NCI-H1694 treated with DMSO at 0.1 percent for 48 hours (cell line): ENCODE measurements at regions not wholly inside any gene's neighbourhood (a gene's known extent, or its start where the extent isn't known, plus 50 kb on each side); places are given as distances from the start of the nearest gene placed in this dataset.

ENCODE experiments used
- DNase-seq: peaks from one replicate; lab custom pipeline; 2025; lab: John Stamatoyannopoulos, UW

DNA sequence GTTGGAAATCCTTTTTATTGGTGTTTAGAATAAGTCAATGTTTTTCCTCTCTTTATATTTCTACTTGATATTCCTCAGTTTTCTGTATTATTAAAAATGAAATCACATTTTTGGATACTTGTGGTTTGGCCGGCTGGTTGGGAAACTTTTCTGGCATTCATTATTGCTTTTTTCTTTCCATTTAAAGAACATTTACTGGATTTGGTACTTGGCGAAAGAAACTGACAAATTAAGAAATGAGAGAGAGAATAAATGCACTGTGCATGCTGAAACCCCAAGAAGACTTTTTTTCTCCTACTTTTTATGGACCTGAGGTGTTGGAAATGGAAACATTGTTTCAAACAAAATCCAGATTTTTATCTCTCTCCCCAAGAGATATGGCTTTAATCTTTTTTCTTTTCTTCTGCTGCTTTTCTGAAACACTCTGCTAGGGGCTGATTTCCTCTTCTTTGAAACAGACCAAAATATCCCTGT, 128.4 kb downstream of the SNX18 start:
- DNase-seq: no peak

GRCh38 chr5:54644226-54644625, 126.7 kb downstream of the SNX18 start:
- no peak for DNase-seq

- DNase-seq: no peak
These were observed 126.1 kb downstream of the SNX18 start for GRCh38 chr5:54643685-54644106.

DNA sequence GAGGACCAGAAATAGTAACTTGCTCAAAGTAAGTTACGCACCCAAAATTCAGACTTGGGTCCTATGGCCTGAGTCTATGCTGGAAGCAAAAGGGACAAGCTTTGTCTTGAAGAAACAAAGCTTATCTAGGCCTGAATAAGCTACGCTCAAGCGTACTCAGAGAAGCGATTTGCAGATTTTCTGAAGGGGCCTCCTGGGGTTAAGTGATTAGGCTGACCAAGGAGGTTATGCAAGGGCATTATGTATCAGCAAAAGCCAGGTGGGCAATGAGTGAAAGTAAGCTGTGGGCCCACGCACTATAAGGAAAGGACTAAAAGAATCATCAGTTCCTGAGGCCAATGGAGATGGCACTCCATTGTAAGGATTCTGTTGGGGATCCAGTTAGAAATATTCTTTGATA, 122.1 kb downstream of the SNX18 start:
- no peak for DNase-seq

DNA sequence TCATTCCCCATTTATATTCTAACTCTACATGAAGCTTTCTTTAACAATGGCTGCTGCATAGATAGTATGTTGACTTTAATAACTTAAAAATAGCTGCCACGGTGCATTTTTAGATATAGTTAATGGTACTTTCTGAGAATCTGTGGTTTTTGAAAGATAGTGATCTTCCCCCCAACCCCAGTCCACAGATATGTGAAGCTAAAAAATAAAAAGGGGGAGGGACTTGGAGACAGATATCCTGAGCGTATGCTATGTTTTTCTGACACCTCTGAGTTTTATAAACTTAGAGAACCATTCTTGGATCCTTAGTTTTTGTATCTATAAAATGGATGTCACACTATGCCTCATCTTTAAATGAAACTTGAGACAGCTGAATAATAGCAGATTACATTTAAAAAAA, 120.5 kb downstream of the SNX18 start:
- no peak for DNase-seq

GRCh38 chr5:54637654-54638053, 120.1 kb downstream of the SNX18 start:
- DNase-seq: no peak

- no peak for DNase-seq
These were observed 116.5 kb downstream of the SNX18 start for GRCh38 chr5:54634089-54634488.

GRCh38 chr5:54632131-54632701, 114.7 kb downstream of the SNX18 start:
- no peak for DNase-seq

- DNase-seq: no peak
These were observed 113.3 kb downstream of the SNX18 start for GRCh38 chr5:54630738-54631359.

DNA sequence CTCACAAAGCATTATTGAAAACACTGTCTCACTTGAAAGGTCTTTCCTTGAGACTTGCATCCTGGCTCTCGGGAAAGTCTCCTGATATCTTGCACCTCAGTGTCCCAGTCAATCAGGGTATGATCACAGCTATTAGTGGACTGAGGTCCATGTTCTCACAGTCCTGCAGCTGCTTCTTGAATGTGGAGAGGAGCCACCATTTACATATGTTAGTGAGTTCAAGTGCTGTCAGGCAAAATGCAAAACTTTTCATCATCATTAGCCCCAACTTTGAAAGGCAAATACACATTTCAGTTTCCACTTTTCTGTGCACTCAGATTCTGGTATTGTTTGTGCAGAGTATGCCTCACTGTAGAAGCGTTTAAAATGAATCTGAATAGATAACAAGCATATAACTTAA, 111.6 kb downstream of the SNX18 start:
- DNase-seq: no peak

GRCh38 chr5:54628050-54628449, 110.5 kb downstream of the SNX18 start:
- no peak for DNase-seq

- DNase-seq: no peak
These were observed 108.8 kb downstream of the SNX18 start for GRCh38 chr5:54626407-54626806.

DNA sequence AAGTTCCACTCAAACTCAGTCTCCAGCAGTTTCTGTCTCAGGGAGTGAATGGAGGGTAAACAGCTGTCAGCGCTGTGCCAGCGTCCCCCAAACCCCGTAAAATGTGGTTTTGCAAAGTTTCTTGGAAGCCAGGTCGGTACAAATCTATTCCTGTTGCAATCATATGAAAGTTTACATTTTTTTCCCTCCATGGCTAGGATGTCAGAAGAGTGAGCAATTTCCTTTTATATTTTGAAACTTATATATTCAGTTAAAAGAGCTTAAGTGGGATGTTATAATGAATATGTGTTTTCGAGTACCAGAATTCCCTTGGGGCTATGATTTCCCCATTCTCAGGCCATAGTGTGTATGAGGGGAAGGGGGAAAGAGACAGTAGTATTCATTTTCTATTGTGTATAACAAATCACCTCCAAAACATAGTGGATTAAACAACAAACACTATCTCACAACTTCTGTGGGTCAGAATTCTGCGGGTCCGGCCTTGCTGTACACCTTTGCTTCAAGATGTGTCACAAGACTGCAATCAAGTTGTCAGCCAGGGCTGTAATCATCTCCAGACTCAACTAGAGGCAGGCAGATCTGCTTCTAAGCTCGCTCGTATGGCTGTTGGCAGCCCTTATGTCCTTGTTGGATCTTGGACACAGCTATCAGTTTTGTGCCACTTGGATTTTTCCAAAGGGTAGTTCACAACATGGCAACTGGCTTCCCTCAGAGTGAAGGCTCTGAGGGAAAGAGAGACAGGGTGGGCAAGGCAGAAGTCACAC, 107.4 kb downstream of the SNX18 start:
- DNase-seq: no peak

DNA sequence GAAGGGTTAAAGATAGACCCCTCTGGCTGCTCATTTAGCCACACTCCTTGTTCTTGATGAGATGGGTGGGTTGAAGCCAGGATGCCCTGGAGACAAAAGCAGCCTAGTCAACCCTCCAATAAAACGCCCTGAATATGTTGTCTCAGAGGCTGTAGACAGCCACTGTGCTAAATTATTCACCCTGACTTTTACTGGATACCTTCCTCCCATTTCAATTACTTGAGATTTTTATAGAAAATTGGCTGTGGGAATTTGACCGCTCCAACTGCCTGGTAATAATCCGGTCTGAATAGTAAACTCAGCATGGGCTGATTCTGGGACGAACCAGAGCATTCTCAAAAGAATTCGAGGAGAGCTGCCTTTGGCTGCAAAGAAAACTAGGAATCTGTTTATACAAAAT, 104.2 kb downstream of the SNX18 start:
- no peak for DNase-seq

DNA sequence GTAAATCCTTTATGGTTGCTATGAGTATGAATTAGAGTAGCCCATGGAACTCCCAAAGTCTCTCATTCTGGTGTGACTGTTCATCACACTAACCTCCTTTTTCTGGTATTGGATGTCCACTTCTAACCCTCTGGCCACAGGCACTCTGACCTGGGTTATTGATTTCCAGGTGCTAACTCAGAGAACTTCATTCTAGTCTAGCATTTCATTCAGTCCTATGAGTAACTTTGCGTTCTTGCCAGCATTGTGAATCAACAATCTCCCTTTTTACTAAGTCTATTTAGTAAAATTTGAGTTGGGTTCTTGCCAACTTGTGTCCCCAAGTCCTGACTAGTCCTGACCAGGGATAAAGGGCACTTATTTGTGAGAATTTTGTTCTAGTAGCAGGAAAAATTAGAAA, 103.5 kb downstream of the SNX18 start:
- no peak for DNase-seq

DNA sequence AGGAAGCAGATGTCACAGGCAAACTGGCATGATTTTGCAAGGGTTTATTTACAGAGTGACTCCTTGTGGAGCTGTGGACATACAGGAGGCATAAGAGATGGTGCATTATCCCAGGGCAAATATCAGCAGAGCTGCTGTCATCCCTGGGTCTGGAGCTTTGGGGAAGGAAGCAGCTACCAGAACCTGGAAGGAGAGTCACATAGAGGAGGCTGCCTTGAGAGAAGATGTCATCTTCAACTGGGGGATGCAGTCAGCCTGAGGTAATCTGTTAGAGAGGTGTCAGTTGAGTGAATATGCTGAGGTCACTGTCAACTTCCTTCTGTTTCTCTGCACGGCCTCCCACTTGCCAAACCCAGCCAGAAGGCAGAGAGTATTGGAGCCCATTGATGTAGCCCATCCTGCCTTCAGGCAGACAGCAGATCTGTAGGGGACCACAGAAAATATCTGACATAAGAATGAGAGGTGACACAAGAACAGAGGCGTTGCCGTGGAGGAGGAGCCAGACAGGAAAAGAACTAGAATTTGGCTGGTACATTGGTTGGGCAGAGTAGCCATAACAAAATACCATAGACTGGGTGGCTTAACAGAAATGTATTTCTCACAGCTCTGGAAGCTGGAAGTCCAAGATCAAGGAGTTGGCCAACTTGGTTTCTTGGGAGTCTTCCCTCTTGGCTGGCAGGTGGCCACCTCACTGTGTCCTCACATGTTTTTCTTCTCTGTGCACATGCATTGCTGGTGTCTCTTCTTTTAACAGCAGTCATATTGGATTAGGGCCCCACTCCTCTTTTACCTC, 102.8 kb downstream of the SNX18 start:
- peak; percentile 49 for DNase-seq

GRCh38 chr5:54619731-54620130, 102.2 kb downstream of the SNX18 start:
- DNase-seq: peak; percentile 68

DNA sequence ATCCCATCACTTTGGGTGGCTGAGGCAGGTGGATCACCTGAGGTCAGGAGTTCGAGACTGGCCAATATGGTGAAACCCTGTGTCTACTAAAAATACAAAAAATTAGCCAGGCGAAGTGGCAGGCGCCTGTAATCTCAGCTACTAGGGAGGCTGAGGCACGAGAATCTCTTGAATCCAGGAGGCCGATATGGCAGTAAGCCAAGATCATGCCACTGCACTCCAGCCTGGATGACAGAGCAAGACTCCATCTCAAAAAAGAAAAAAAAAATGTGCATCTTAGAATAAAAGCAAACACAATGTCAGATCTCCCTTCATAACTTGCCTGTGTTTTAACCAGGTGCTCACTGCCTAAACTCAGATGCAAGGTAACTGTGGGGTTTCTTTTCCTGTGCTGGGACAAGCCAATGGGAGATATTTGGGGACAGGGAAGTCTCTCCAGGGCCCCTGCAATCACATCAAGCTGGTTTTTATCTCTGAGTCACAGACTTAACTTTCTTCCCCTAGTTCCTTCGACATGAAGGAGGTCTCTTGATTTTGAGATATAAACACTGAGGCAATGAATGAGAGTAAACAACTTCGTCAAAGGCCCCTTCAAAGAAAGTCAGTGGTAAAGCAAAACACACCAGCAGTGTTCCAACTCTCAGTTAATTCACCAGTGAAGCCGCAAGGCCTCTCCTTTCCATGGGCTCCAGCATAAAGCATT, 99.1 kb downstream of the SNX18 start:
- DNase-seq: no peak

DNA sequence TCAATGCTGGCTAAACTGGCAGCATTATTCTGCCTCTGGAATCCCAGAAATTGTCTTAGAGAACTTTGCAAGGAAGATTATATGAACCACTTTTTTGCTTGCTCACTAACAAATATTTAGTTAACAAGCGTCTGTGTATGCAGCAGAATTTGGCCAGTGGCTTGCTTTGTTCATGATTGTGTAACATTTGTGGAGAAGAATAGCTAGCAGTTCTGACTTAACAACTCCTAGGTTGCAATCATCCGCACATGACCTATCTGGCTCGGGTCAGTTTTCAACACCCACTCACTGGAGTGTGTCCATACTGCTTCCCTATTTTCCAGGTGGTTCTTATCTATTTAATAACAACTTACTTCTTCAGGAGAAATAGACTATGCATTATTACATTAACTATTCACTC, 98.5 kb downstream of the SNX18 start:
- DNase-seq: no peak

- no peak for DNase-seq
These were observed 97.8 kb downstream of the SNX18 start for GRCh38 chr5:54615381-54615780.

DNA sequence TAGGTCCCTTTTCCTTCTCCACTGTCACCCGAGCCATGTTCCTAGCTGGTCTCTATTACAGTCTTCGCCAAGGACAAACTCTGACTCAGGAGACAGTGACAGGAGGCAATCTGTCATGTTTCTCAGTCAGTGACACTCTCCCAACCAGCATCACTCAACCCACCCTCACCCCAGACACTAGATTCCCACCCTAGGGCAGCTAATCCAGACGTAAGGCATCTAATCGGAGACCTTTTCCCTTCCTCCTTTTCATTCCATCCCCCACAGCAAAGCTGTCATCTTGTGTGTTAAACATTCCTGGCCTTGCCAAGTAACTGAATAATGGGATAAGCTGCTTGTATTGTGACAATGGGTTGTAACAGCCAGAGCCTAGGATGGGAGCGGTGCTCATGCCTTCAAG, 95.2 kb downstream of the SNX18 start:
- DNase-seq: no peak
